Astrocyte (in vitro differentiated cells and primary cell): ENCODE measurements at regions not wholly inside any gene's neighbourhood (a gene's known extent, or its start where the extent isn't known, plus 50 kb on each side); places are given as distances from the start of the nearest gene placed in this dataset.

Experiments used
- DNase-seq: peaks from one replicate; pipeline ENCODE4 v3.0.0-alpha.2; 2010; ENCODE audit warnings: low read depth
- FAIRE-seq: peaks from 2 replicates; lab custom pipeline; 2011; peaks lifted over from hg19 to GRCh38; lab: Jason Lieb, UNC
- H2AFZ ChIP-seq: 2 replicates; pipeline ENCODE4 v1.6.0; 2012; ENCODE audit warnings: low read depth, low read length, inconsistent platforms
- H3K27ac ChIP-seq: 2 replicates; pipeline ENCODE4 v1.5.1; 2011; ENCODE audit warnings: low read depth, low read length, inconsistent platforms
- H3K27me3 ChIP-seq: 2 replicates; pipeline ENCODE4 v1.6.0; 2011; ENCODE audit warnings: low read length, inconsistent platforms; ENCODE audit not compliant: insufficient read depth
- H3K36me3 ChIP-seq: 2 replicates; pipeline ENCODE4 v1.5.1; 2011; ENCODE audit warnings: low read length, inconsistent platforms; ENCODE audit not compliant: insufficient read depth
- H3K4me1 ChIP-seq: 2 replicates; pipeline ENCODE4 v1.5.1; 2011; ENCODE audit warnings: low read length, inconsistent platforms; ENCODE audit not compliant: insufficient read depth
- H3K4me2 ChIP-seq: 2 replicates; pipeline ENCODE4 v1.6.0; 2012; ENCODE audit warnings: low read length, inconsistent platforms
- H3K4me3 ChIP-seq: 2 replicates; pipeline ENCODE4 v1.5.1; 2011; ENCODE audit warnings: low read depth, mild to moderate bottlenecking, low read length, inconsistent platforms; ENCODE audit not compliant: insufficient read depth
- H3K79me2 ChIP-seq: 2 replicates; pipeline ENCODE4 v1.6.0; 2012; ENCODE audit warnings: mild to moderate bottlenecking, low read length, inconsistent platforms; ENCODE audit not compliant: insufficient read depth
- H3K9ac ChIP-seq: 2 replicates; pipeline ENCODE4 v1.6.0; 2012; ENCODE audit warnings: mild to moderate bottlenecking, low read length, inconsistent platforms
- H3K9me3 ChIP-seq: 2 replicates; pipeline ENCODE4 v1.5.1; 2012; ENCODE audit warnings: low read depth, mild to moderate bottlenecking, low read length, inconsistent platforms; ENCODE audit not compliant: insufficient read depth
- H4K20me1 ChIP-seq: 2 replicates; pipeline ENCODE4 v1.6.0; 2012; ENCODE audit warnings: low read length, inconsistent platforms; ENCODE audit not compliant: insufficient read depth
- H3K27ac Mint-ChIP-seq: one replicate; pipeline ENCODE4 v1.8.0; 2021; ENCODE audit warnings: mild to moderate bottlenecking, mixed read lengths; ENCODE audit not compliant: unreplicated experiment
- H3K27me3 Mint-ChIP-seq: one replicate; pipeline ENCODE4 v1.8.0; 2021; ENCODE audit warnings: low read depth, mixed read lengths; ENCODE audit not compliant: unreplicated experiment
- H3K36me3 Mint-ChIP-seq: one replicate; pipeline ENCODE4 v1.8.0; 2021; ENCODE audit warnings: low read depth, mixed read lengths; ENCODE audit not compliant: unreplicated experiment
- H3K4me1 Mint-ChIP-seq: one replicate; pipeline ENCODE4 v1.8.0; 2021; ENCODE audit warnings: low read depth, mixed read lengths; ENCODE audit not compliant: unreplicated experiment
- H3K4me3 Mint-ChIP-seq: one replicate; pipeline ENCODE4 v1.8.0; 2021; ENCODE audit warnings: mild to moderate bottlenecking, moderate library complexity, mixed read lengths; ENCODE audit not compliant: unreplicated experiment
- H3K9me3 Mint-ChIP-seq: one replicate; pipeline ENCODE4 v1.8.0; 2021; ENCODE audit warnings: mild to moderate bottlenecking, mixed read lengths; ENCODE audit not compliant: unreplicated experiment
- EZH2 ChIP-seq: IDR thresholded peaks from 2 replicates; pipeline ENCODE4 v1.6.1; 2012; ENCODE audit warnings: mild to moderate bottlenecking, low read length, inconsistent platforms; ENCODE audit not compliant: insufficient read depth
- TF ChIP-seq, protein P1 (sequence below): IDR thresholded peaks from 2 replicates; pipeline ENCODE4 v1.5.1; 2011; ENCODE audit warnings: low read depth, mild to moderate bottlenecking, inconsistent platforms, low read length, moderate library complexity; ENCODE audit not compliant: insufficient read depth

DNA sequence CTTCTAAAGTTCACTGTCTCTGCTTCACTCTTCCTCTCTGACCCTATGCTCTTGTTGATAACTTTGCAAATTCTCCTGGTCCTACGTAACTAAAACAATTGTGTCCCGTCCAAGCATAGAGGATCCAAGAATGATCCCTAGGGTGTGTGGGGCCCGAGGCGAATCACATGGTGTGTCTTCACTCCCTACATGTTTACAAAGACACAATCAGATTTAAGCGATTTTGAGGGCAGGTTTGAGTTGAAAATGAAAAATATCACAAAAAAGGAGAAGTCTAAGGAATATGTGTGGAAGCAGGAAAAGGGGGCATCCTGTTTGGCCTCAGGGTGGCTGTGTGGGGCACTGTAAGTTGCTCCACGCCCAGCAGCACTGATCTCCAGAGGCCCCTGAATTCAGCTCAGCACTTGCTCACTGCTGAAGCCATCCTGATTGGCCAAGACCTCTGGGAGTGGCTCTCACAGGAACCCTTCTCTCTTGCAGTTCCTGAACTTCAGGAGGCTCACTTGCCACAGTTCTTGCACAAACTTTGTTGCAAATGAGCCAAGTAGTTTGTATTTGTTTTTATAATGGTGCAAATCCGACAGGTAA, 363.6 kb downstream of the ZNF521 start:
- peaks cover 26% of the 10 kb centered on the region for H3K4me1 Mint-ChIP-seq
- no peak for FAIRE-seq

DNA sequence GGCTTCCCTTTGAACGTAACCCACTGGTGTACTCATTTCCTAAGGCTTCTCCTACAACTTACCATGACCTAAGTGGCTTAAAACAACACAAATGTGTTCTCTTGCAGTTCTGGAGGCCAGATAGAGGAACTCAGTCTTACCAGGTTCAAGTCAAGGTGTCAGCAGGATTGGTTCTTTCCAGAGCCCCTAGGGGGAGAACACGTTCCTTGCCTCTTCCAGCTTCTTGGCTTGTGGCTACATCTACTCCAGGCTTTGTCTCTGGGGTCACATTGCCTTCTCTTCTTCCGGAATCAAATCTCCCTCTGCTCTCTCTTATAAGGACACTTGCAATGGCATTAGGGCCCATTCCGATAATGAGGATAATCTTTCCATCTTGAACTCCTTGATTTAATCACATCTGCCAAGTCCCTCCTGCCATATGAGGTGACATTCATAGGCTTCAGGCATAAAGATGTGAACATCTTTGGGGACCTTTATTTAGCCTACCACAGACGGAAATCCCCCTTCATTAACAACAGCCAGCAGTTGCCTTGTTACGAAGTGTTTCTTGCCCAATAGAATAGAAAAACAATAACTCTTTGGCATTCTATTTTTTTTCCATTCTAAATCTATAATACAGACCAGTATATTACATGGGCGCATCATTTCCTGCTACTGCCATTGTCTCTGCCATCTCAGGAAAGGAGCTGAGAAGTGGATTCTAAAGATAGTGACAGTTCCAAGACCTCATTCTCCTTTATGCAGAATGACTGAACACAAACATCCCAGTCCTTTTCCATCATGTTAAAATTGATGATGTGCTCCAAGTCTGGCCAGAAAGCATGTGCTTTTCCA, 362.0 kb downstream of the ZNF521 start:
- TF ChIP-seq, protein P1, sequence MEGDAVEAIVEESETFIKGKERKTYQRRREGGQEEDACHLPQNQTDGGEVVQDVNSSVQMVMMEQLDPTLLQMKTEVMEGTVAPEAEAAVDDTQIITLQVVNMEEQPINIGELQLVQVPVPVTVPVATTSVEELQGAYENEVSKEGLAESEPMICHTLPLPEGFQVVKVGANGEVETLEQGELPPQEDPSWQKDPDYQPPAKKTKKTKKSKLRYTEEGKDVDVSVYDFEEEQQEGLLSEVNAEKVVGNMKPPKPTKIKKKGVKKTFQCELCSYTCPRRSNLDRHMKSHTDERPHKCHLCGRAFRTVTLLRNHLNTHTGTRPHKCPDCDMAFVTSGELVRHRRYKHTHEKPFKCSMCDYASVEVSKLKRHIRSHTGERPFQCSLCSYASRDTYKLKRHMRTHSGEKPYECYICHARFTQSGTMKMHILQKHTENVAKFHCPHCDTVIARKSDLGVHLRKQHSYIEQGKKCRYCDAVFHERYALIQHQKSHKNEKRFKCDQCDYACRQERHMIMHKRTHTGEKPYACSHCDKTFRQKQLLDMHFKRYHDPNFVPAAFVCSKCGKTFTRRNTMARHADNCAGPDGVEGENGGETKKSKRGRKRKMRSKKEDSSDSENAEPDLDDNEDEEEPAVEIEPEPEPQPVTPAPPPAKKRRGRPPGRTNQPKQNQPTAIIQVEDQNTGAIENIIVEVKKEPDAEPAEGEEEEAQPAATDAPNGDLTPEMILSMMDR = no peak
- TF ChIP-seq EZH2 = no peak
- no peak overlapping the region for H3K4me3 ChIP-seq
- no peak overlapping the region for H3K27ac Mint-ChIP-seq
- H3K4me3 Mint-ChIP-seq = no peak overlapping the region
- no peaks in the 10 kb centered on the region for H4K20me1 ChIP-seq
- H3K27me3 Mint-ChIP-seq = no peaks in the 10 kb centered on the region
- H3K79me2 ChIP-seq = no peaks in the 10 kb centered on the region
- H3K9ac ChIP-seq = no peak overlapping the region
- peaks cover 2% of the 10 kb centered on the region for H3K36me3 Mint-ChIP-seq
- peaks cover 2% of the 10 kb centered on the region for H3K9me3 Mint-ChIP-seq
- no peaks in the 10 kb centered on the region for H3K36me3 ChIP-seq
- peaks cover 5% of the 10 kb centered on the region for H3K4me1 ChIP-seq
- H2AFZ ChIP-seq = no peak overlapping the region
- H3K4me1 Mint-ChIP-seq = peaks cover 25% of the 10 kb centered on the region
- FAIRE-seq (no peak), DNase-seq (no peak)
- H3K27ac ChIP-seq = no peak overlapping the region
- no peaks in the 10 kb centered on the region for H3K27me3 ChIP-seq
- no peaks in the 10 kb centered on the region for H3K9me3 ChIP-seq
- H3K4me2 ChIP-seq = no peak overlapping the region

More for the DNA sequence above, 363.6 kb downstream of the ZNF521 start:
- Mint-ChIP-seq H3K27me3 (no peaks in the 10 kb centered on the region), H3K36me3 (peaks cover 2% of the 10 kb centered on the region), H3K27ac (no peak overlapping the region), H3K9me3 (peaks cover 2% of the 10 kb centered on the region), H3K4me3 (no peak overlapping the region)
- H3K9ac ChIP-seq = no peak overlapping the region
- H3K4me2 ChIP-seq = no peak overlapping the region
- TF ChIP-seq, protein P1 = no peak
- no peak for TF ChIP-seq EZH2
- H3K9me3 ChIP-seq = no peaks in the 10 kb centered on the region
- no peak overlapping the region for H3K27ac ChIP-seq
- H2AFZ ChIP-seq = no peak overlapping the region
- no peaks in the 10 kb centered on the region for H4K20me1 ChIP-seq
- no peaks in the 10 kb centered on the region for H3K36me3 ChIP-seq
- H3K4me1 ChIP-seq = peaks cover 5% of the 10 kb centered on the region
- no peak for DNase-seq
- no peak overlapping the region for H3K4me3 ChIP-seq
- H3K27me3 ChIP-seq = no peaks in the 10 kb centered on the region
- no peaks in the 10 kb centered on the region for H3K79me2 ChIP-seq
